ENCODE measurements at regions not wholly inside any gene's neighbourhood (a gene's known extent, or its start where the extent isn't known, plus 50 kb on each side); places are given as distances from the start of the nearest gene placed in this dataset.

DNA sequence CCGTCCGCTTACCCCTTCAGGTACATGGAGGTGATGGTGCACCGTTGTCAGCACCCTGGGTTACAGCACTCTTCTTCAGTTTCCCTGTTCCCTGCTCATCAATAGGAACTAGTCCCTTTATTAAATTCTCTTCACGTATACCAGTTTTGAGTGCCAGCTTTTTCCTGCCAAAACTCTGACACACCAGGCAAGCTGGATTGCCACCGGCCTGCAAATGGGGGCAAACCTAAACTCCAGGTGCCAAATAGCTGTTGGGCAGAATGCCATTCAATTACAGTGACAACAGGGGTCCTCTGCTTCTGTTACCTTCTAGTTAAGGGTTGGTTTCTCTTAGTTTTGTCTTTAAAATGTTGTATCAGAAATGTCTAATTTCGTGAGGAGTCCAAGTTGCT is 400.4 kb downstream of the OSTF1 start:
- Histone ChIP-seq H3K4me1 (ENCODE audit: control insufficient read depth in 1 of 2, insufficient read depth in 2 of 2, low read length in 2 of 2) (peaks cover 0 to 3% of the 10 kb centered on the region in 2 experiments), H2BK120ac (ENCODE audit: insufficient read depth, low read length, poor library complexity) (no peak overlapping the region), H3K27ac (ENCODE audit: low read depth, low read length) (no peak overlapping the region), H3K79me1 (ENCODE audit: low read length) (no peaks in the 10 kb centered on the region), H3K23ac (ENCODE audit: low read length) (no peak overlapping the region), H3K18ac (ENCODE audit: low read length) (no peak overlapping the region), H2BK12ac (ENCODE audit: low read length) (no peak overlapping the region), H3K4ac (ENCODE audit: low read depth, low read length) (no peak overlapping the region), H4K8ac (ENCODE audit: low read depth, low read length) (no peak overlapping the region), H3K36me3 (ENCODE audit: control insufficient read depth in 1 of 2, insufficient read depth in 2 of 2, low read length in 2 of 2) (no peaks in the 10 kb centered on the region), H3K4me2 (ENCODE audit: low read length) (no peak overlapping the region), H3K4me3 (ENCODE audit: low read depth, low read length) (no peak overlapping the region), H2AFZ (ENCODE audit: insufficient read depth, low read length, poor library complexity) (no peak overlapping the region), H3K79me2 (ENCODE audit: control insufficient read depth, insufficient read depth, low read length, poor library complexity) (no peaks in the 10 kb centered on the region), H2BK5ac (ENCODE audit: low read depth, low read length, poor library complexity) (no peak overlapping the region), H3K27me3 (ENCODE audit: insufficient read depth, low read length) (no peaks in the 10 kb centered on the region), H2AK5ac (ENCODE audit: low read length) (no peak overlapping the region), H4K12ac (ENCODE audit: low read depth, low read length) (no peak overlapping the region), H3K9me3 (ENCODE audit: insufficient read depth, low read depth, low read length) (no peaks in the 10 kb centered on the region), H3K14ac (ENCODE audit: low read length) (no peak overlapping the region), H4K91ac (ENCODE audit: low read depth, low read length) (no peak overlapping the region), H3K9ac (ENCODE audit: low read length) (no peak overlapping the region)
- WGBS (ENCODE audit: extremely low coverage, insufficient coverage, insufficient read length) = no CpG with 5 or more reads among the region's 6 CpGs
- no peak for DNase-seq

DNA sequence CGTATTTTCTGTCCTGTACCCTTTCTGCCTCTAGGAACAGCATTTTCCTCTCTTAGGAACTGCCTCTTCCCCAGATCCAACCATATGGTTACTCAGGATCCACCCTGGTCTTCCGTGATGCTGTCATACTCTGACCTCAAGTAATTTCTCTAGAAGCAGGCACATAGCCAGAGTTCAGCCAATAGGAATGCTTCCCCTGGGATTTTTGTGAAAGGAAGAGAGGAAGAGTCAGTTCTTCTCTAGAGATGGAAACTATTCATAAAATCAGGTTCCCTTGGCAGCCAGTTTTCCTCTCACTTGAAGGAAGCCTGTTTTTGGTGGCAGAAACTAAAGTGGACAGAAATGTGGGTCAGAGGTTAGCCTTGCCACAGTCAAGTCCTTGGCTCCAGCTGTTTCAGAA is 400.1 kb upstream of the PCSK5 start:
- Histone ChIP-seq H3K79me2 (ENCODE audit: control insufficient read depth, insufficient read depth, low read length, poor library complexity) (no peaks in the 10 kb centered on the region), H3K79me1 (ENCODE audit: low read length) (no peaks in the 10 kb centered on the region), H3K4me2 (ENCODE audit: low read length) (no peak overlapping the region), H3K18ac (ENCODE audit: low read length) (no peak overlapping the region), H3K4ac (ENCODE audit: low read depth, low read length) (no peak overlapping the region), H2BK12ac (ENCODE audit: low read length) (no peak overlapping the region), H2BK5ac (ENCODE audit: low read depth, low read length, poor library complexity) (no peak overlapping the region), H3K27ac (ENCODE audit: low read depth, low read length) (no peak overlapping the region), H3K4me3 (ENCODE audit: low read depth, low read length) (no peak overlapping the region), H3K9me3 (ENCODE audit: insufficient read depth, low read depth, low read length) (no peaks in the 10 kb centered on the region), H2BK120ac (ENCODE audit: insufficient read depth, low read length, poor library complexity) (no peak overlapping the region), H2AFZ (ENCODE audit: insufficient read depth, low read length, poor library complexity) (no peak overlapping the region), H4K8ac (ENCODE audit: low read depth, low read length) (no peak overlapping the region), H3K9ac (ENCODE audit: low read length) (no peak overlapping the region), H3K4me1 (ENCODE audit: control insufficient read depth in 1 of 2, insufficient read depth in 2 of 2, low read length in 2 of 2) (peaks cover 0 to 3% of the 10 kb centered on the region in 2 experiments), H4K91ac (ENCODE audit: low read depth, low read length) (no peak overlapping the region), H3K27me3 (ENCODE audit: insufficient read depth, low read length) (no peaks in the 10 kb centered on the region), H3K23ac (ENCODE audit: low read length) (no peak overlapping the region), H3K14ac (ENCODE audit: low read length) (no peak overlapping the region), H3K36me3 (ENCODE audit: control insufficient read depth in 1 of 2, insufficient read depth in 2 of 2, low read length in 2 of 2) (no peaks in the 10 kb centered on the region), H2AK5ac (ENCODE audit: low read length) (no peak overlapping the region), H4K12ac (ENCODE audit: low read depth, low read length) (no peak overlapping the region)
- no peak for DNase-seq
- WGBS (ENCODE audit: extremely low coverage, insufficient coverage, insufficient read length) = no CpG with 5 or more reads among the region's 2 CpGs

DNA sequence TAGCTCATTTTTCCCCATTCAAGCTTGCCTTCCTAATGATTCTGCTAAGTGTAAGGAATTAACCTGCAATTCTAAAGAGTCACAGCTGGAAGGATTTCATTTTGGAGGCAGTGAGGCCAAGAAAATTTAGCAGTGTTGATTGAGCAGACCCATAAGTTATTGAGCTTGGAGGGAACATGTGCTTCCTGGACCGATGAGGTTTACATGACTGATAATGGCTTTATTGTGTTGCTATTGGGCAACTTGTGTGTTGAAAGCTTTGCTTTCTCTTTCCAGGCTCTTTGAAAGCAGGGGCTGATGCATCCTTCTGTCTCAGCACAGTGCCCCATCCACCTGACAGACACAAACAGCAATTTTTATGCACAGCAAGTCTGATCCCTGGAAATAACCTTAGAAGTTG is 398.9 kb upstream of the PCSK5 start:
- Histone ChIP-seq H3K4me2 (ENCODE audit: low read length) (no peak overlapping the region), H4K91ac (ENCODE audit: low read depth, low read length) (no peak overlapping the region), H4K12ac (ENCODE audit: low read depth, low read length) (no peak overlapping the region), H3K4ac (ENCODE audit: low read depth, low read length) (no peak overlapping the region), H3K4me3 (ENCODE audit: low read depth, low read length) (no peak overlapping the region), H4K8ac (ENCODE audit: low read depth, low read length) (no peak overlapping the region), H3K27ac (ENCODE audit: low read depth, low read length) (no peak overlapping the region), H2BK120ac (ENCODE audit: insufficient read depth, low read length, poor library complexity) (no peak overlapping the region), H2AK5ac (ENCODE audit: low read length) (peak overlapping the region; percentile 74), H3K79me2 (ENCODE audit: control insufficient read depth, insufficient read depth, low read length, poor library complexity) (no peaks in the 10 kb centered on the region), H3K4me1 (ENCODE audit: control insufficient read depth in 1 of 2, insufficient read depth in 2 of 2, low read length in 2 of 2) (peaks cover 0 to 3% of the 10 kb centered on the region in 2 experiments), H3K23ac (ENCODE audit: low read length) (no peak overlapping the region), H2BK5ac (ENCODE audit: low read depth, low read length, poor library complexity) (no peak overlapping the region), H3K9ac (ENCODE audit: low read length) (no peak overlapping the region), H3K9me3 (ENCODE audit: insufficient read depth, low read depth, low read length) (no peaks in the 10 kb centered on the region), H3K36me3 (ENCODE audit: control insufficient read depth in 1 of 2, insufficient read depth in 2 of 2, low read length in 2 of 2) (no peaks in the 10 kb centered on the region), H2BK12ac (ENCODE audit: low read length) (no peak overlapping the region), H2AFZ (ENCODE audit: insufficient read depth, low read length, poor library complexity) (no peak overlapping the region), H3K18ac (ENCODE audit: low read length) (no peak overlapping the region), H3K14ac (ENCODE audit: low read length) (no peak overlapping the region), H3K79me1 (ENCODE audit: low read length) (no peaks in the 10 kb centered on the region), H3K27me3 (ENCODE audit: insufficient read depth, low read length) (no peaks in the 10 kb centered on the region)
- no CpG with 5 or more reads among the region's 1 CpG for WGBS (ENCODE audit: extremely low coverage, insufficient coverage, insufficient read length)
- DNase-seq = no peak

DNA sequence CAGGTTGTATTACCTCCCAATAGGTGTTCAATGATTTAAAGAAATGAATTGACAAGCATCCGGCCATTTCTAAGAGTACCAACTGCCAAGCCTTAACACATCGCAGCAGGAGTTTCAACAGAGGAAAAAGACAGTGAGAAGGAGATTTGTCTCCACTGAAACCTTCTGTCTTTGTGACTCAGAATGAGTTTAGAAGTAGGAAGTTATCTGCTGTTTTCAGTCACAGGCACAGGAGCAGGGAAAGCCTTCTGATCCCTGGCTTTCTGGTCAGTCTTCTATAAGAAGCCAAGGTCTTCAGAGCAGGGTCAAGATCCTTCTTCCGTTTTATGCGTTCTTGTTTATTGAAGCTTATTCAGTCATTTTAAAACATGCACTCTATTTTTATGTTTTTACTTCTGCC is 390.7 kb upstream of the PCSK5 start:
- Histone ChIP-seq H3K4me3 (ENCODE audit: low read depth, low read length) (no peak overlapping the region), H3K9ac (ENCODE audit: low read length) (no peak overlapping the region), H3K27me3 (ENCODE audit: insufficient read depth, low read length) (peaks cover 2% of the 10 kb centered on the region), H3K4ac (ENCODE audit: low read depth, low read length) (no peak overlapping the region), H3K4me2 (ENCODE audit: low read length) (no peak overlapping the region), H3K79me1 (ENCODE audit: low read length) (no peaks in the 10 kb centered on the region), H4K12ac (ENCODE audit: low read depth, low read length) (no peak overlapping the region), H3K23ac (ENCODE audit: low read length) (no peak overlapping the region), H3K27ac (ENCODE audit: low read depth, low read length) (no peak overlapping the region), H2BK120ac (ENCODE audit: insufficient read depth, low read length, poor library complexity) (no peak overlapping the region), H2AFZ (ENCODE audit: insufficient read depth, low read length, poor library complexity) (no peak overlapping the region), H3K79me2 (ENCODE audit: control insufficient read depth, insufficient read depth, low read length, poor library complexity) (no peaks in the 10 kb centered on the region), H4K91ac (ENCODE audit: low read depth, low read length) (no peak overlapping the region), H2AK5ac (ENCODE audit: low read length) (no peak overlapping the region), H4K8ac (ENCODE audit: low read depth, low read length) (no peak overlapping the region), H3K36me3 (ENCODE audit: control insufficient read depth in 1 of 2, insufficient read depth in 2 of 2, low read length in 2 of 2) (no peaks in the 10 kb centered on the region), H2BK5ac (ENCODE audit: low read depth, low read length, poor library complexity) (no peak overlapping the region), H3K18ac (ENCODE audit: low read length) (no peak overlapping the region), H3K9me3 (ENCODE audit: insufficient read depth, low read depth, low read length) (no peaks in the 10 kb centered on the region), H3K14ac (ENCODE audit: low read length) (no peak overlapping the region), H3K4me1 (ENCODE audit: control insufficient read depth in 1 of 2, insufficient read depth in 2 of 2, low read length in 2 of 2) (no peaks in the 10 kb centered on the region), H2BK12ac (ENCODE audit: low read length) (no peak overlapping the region)
- no peak for DNase-seq
- no CpG with 5 or more reads among the region's 4 CpGs for WGBS (ENCODE audit: extremely low coverage, insufficient coverage, insufficient read length)

Measured in trophoblast cell (in vitro differentiated cells and primary cell).